Fibroblast of skin of left quadriceps (primary cell): ENCODE measurements at regions not wholly inside any gene's neighbourhood (a gene's known extent, or its start where the extent isn't known, plus 50 kb on each side); places are given as distances from the start of the nearest gene placed in this dataset.
"Not testable (repeated sequence)": the region's sequence is repeated elsewhere in the genome, so short reads cannot be mapped to it uniquely, and the experiment has no call there.

Experiments used
- DNase-seq, 2 experiments: peaks; one replicate each; pipeline ENCODE4 v3.0.0-alpha.2; 2013; ENCODE audit warnings: low read depth in 2 of 2

DNA sequence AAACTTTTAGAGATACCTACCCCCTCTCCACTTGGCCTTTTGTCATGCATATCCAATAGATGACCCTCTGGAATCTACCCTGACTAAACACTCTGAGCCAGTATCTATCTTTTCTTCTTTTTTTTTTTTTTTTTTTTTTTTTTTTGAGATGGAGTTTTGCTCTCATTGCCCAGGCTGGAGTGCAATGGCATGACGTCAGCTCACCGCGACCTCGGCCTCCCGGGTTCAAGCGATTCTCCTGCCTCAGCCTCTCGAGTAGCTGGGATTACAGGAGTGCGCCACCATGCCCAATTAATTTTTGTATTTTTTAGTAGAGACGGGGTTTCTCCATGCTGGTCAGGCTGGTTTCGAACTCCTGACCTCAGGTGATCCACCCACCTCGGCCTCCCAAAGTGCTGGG, 50.8 kb upstream of the GRIN2B start:
- not testable (repeated sequence) for DNase-seq

DNA sequence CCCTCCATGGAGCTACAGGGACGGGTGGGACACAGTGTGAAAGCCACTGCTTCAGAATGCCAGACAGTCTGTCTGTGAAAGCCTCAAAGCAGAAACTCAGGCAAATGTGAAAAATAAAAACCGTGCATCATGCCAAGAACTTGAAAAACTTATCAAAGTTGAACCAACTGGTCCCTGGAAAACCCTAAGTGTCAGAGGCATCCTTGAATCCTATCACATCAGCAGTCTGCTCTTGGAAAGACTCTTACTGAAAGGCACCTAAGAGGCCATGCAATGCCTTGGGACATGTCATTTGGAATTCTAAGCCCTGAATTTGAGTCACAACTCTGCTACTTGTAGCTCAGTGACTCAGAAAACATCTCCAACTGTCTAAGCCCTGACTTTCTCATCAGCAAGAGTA, 62.4 kb upstream of the GRIN2B start:
- no peak for DNase-seq

- DNase-seq = no peak
Measured at GRCh38 chr12:14048941-14049545, 67.6 kb upstream of the GRIN2B start.

- DNase-seq = no peak
Measured at GRCh38 chr12:14057895-14058294, 76.5 kb upstream of the GRIN2B start.

DNA sequence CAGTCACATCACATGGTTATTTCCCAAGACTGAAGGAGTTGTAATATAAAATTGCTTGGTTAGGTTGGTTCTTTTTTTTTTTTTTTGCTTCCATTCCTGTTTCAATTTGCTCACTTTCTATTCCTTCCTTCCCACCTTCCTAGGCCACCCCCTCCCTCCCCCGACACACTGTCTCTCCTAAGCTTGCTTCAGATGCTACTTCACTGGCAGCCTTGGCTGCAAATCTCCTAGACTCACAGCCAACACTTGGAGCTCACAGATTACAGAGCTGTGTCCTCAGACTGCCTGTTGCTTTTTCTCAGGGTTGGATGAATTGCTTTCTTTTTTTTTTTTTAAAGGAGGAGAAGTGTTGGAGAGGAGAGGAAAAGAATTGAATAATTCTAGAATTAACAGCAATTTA, 77.3 kb upstream of the GRIN2B start:
- no peak for DNase-seq

- DNase-seq = no peak
Measured at GRCh38 chr12:14059548-14059947, 78.1 kb upstream of the GRIN2B start.

GRCh38 chr12:14065616-14066015, 84.2 kb upstream of the GRIN2B start:
- no peak for DNase-seq

DNA sequence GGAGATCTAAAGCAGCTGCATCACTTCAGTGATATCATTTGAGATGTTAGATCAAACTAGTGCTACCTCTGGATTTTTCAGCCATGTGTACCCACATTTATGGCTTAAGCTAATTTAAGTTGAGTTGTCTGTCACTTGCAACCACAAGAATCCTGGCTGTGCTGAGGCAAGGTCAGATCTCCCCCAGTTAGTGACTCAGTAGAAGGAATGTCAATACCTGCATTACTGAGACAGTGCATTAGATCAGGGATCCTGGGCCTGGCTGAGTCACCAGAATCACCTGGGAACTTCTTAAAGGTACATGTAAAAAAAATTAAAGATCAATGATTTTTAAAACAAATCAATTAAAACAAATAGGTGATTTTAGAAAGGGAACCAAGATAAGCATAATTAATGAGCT, 84.6 kb upstream of the GRIN2B start:
- DNase-seq = no peak

GRCh38 chr12:14068961-14069360, 87.6 kb upstream of the GRIN2B start:
- DNase-seq = no peak

DNA sequence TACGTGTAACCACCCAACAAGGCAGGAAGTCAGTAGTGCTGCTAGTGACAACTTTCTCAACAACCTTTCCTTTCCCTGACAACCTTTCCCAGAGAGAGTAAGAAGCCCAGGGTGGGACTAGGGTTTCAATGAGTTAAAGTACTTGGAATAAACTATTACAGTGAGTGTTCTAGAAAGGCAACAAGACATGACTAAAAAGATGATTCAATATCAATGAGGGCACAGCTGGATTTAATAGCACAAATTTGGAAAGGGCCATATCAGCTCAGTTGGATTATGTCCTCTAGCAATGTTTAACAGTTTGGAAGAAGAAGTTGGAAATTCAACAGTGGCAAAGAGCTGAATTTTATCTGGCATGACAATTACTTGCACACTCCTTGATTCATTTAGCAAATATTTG, 90.4 kb upstream of the GRIN2B start:
- no peak for DNase-seq

DNA sequence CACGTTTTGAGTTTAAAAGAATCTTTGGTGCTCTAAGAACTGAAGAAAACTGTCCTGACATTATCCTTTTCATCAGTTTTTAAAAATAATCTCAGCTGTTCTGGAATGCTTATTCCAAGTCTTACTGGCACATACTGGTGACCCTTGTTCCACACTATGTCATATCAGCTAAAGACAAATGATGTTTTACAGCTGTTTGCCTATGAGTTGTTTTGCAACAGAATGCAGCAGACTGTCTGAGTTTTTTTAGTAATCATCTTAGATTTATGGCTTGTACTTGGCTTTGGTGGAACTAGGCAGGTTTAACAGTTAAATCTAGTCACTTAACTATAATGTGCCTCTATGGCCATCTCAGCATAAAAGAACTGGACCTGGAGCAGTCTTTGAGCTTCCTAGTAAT, 91.6 kb upstream of the GRIN2B start:
- DNase-seq = no peak

- DNase-seq = no peak
Measured at GRCh38 chr12:14075797-14076393, 94.5 kb upstream of the GRIN2B start.

DNA sequence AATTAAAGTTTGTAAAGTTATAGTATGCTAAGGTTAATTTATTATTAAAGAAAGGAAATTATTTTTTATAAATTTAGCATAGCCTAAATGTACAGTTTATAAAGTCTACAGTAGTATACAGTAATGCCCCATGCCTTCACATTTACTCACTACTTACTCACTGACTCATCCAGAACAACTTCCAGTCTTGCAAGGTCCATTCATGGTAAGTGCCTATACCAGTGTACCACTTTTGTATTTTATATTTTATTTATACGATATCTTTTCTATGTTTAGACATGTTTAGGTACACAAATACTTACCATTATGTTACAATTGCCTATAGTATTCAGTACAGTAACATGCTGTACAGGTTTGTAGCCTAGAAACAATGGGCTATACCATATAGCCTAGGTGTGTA, 95.1 kb upstream of the GRIN2B start:
- no peak for DNase-seq

GRCh38 chr12:14086838-14087237, 105.4 kb upstream of the GRIN2B start:
- DNase-seq = no peak

DNA sequence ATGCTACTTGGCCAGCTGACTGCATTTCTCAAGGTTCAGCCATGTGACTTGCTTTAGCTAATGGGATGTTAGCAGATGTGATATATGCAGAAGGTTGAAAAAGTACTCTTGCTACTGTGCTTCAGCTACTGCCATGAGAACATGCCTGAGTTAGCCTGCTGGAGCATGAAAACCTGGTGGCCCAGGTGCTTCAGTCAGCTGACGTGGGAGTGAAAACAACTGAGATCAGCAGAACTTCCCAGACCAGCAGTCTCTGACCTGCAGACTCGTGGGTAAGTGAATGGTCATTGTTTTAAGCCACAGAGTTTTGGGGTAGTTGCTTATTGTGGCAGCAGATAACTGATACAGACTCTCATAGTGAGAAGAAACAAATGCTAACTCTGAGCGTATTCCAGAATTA, 118.6 kb upstream of the GRIN2B start:
- DNase-seq = no peak

- not testable (repeated sequence) for DNase-seq
Measured at GRCh38 chr12:14101556-14101955, 120.2 kb upstream of the GRIN2B start.

DNA sequence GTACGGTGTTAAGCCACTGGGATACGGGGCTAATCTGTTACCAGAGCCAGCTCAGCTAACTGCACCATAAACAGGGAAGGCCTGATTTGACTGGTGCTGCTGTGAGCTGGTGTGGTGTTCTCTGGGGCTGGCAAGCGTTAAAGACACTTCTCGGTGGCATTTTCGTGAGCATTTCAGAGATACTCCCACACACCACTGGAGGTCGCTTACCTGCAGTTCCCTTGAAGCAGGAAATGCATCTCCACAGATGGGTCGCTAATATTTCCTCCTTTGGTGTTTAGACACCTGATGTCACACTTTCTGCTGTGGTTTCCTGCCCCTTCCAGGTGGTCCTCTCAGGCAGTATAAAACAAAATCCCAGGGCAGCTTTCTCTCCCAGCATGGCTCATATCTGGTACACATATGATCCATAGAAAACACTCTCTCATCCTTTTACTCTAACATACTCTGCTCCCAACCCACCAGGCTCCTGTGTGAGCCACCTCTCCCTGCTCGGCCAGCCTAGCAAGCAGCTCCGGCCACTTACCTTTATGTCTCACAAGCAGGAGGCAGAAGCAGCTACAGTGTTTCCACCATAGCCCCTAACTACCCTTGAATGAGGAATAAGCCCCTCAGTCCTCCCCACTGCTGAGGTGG, 129.9 kb upstream of the GRIN2B start:
- no peak for DNase-seq

- no peak for DNase-seq
Measured at GRCh38 chr12:14113031-14113430, 131.6 kb upstream of the GRIN2B start.

- DNase-seq = no peak
Measured at GRCh38 chr12:14126692-14127091, 145.3 kb upstream of the GRIN2B start.

- no peak for DNase-seq
Measured at GRCh38 chr12:14129611-14130195, 148.3 kb upstream of the GRIN2B start.

- DNase-seq = no peak
Measured at GRCh38 chr12:14135996-14136395, 154.6 kb upstream of the GRIN2B start.

GRCh38 chr12:14138495-14138894, 157.1 kb upstream of the GRIN2B start:
- no peak for DNase-seq
